ENCODE measurements at regions not wholly inside any gene's neighbourhood (a gene's known extent, or its start where the extent isn't known, plus 50 kb on each side); places are given as distances from the start of the nearest gene placed in this dataset.

DNA sequence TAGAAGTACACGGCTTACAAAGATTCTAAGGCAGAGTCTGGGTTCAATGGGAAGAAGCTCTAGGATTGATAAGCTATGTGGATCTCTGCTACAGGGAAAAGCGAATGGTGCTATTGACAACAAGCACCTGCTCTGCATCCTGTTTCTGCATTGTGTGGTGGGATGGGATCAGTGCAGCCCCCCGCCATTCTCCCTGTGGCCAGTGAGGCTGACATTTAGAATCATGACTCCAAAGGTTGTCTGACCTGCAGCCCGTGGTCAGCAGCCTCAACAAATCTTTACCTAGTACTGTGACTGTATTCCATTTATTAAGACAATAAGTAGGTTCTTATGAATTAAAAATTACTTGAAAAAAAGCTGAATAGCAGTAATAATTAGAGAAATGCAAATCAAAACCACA, 1477.0 kb upstream of the TMEM132C start:
- no peaks in the 10 kb centered on the region for H3K27me3 Mint-ChIP-seq
- H3K4me1 Mint-ChIP-seq (ENCODE audit: low read depth): no peaks in the 10 kb centered on the region
- H3K4me3 Mint-ChIP-seq: no peak overlapping the region
- H3K9me3 Mint-ChIP-seq (ENCODE audit: low read depth): peaks cover 5% of the 10 kb centered on the region
- no peak overlapping the region for H3K27ac Mint-ChIP-seq
- no peaks in the 10 kb centered on the region for H3K36me3 Mint-ChIP-seq

DNA sequence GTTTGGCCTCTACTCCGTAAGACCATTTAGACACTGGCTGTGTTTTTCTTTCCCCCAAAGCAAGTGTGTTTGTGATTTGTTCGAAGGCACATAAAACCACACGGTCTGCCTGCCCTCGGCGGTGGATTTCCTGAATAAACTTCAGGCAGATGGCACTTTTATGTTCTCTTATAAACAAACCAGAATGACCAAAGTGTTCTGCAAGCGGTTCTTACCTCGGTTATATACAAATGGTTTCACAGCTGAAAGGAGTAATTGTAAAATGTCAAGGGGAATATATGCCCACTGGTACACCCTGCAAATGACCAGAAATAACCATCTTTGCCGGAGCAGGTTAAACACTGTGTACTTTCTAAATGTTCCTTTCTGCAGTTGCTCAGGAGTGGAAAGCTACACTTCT, 1475.8 kb upstream of the TMEM132C start:
- Mint-ChIP-seq H3K27me3 (no peaks in the 10 kb centered on the region), H3K4me3 (no peak overlapping the region), H3K9me3 (ENCODE audit: low read depth) (peaks cover 5% of the 10 kb centered on the region), H3K36me3 (no peaks in the 10 kb centered on the region), H3K4me1 (ENCODE audit: low read depth) (no peaks in the 10 kb centered on the region), H3K27ac (no peak overlapping the region)

DNA sequence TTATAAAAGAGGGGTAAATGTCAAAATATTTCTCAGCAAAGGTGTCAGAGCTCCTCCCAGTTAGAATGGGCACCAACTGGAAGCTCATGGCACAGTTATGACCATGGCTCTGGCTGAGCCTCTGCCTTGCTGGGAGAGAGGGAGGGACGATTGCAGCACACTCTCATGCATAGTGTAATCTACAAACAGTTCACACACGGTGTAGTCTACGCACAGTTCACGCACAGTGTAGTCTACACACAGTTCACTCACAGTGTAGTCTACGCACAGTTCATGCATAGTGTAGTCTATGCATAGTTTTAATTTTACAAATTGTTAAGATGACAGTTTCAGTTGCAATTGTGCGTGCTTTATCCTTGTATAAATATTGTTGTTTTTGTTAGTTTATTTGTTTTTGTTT, 1474.6 kb upstream of the TMEM132C start:
- H3K9me3 Mint-ChIP-seq (ENCODE audit: low read depth): peaks cover 5% of the 10 kb centered on the region
- no peaks in the 10 kb centered on the region for H3K27me3 Mint-ChIP-seq
- no peaks in the 10 kb centered on the region for H3K36me3 Mint-ChIP-seq
- H3K4me3 Mint-ChIP-seq: no peak overlapping the region
- no peaks in the 10 kb centered on the region for H3K4me1 Mint-ChIP-seq (ENCODE audit: low read depth)
- H3K27ac Mint-ChIP-seq: no peak overlapping the region

DNA sequence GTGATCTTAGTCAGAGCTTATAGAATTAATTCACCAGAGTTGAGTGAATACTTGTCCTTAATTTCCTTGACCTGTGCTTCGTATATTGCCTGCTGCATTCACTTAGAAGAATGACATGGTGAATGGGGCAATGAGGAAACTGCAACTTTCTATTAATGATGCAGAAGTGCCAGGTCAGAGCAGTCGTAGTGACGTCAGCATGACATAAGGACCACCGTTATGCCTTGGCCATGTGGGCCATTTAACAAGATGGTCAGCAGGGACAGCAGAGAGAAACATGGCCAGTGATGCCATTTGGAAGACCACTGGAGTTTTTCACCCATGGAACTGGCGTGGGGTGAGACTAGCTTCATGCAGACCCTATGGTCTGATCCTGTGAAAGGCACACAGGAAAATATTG, 1469.4 kb upstream of the TMEM132C start:
- no peak overlapping the region for H3K27ac Mint-ChIP-seq
- H3K27me3 Mint-ChIP-seq: no peaks in the 10 kb centered on the region
- no peaks in the 10 kb centered on the region for H3K4me1 Mint-ChIP-seq (ENCODE audit: low read depth)
- H3K4me3 Mint-ChIP-seq: no peak overlapping the region
- H3K9me3 Mint-ChIP-seq (ENCODE audit: low read depth): no peaks in the 10 kb centered on the region
- H3K36me3 Mint-ChIP-seq: no peaks in the 10 kb centered on the region

DNA sequence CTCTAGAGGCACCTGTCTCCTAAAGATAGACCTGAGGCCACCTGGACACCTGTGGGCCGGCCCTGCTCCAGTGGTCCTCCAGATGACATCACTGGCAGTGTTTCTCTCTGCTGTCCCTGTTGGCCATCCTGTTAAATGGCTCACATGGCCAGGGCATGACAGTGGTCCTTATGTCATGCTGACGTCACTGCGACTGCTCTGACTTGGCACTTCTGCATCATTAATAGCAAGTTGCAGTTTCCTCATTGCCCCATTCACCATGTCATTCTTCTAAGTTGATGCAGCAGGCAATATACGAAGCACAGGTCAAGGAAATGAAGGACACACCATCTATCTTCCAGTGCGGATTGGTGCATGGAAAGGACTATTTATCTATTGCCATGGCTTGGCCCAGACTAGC, 1468.5 kb upstream of the TMEM132C start:
- H3K9me3 Mint-ChIP-seq (ENCODE audit: low read depth): no peaks in the 10 kb centered on the region
- H3K4me1 Mint-ChIP-seq (ENCODE audit: low read depth): no peaks in the 10 kb centered on the region
- no peaks in the 10 kb centered on the region for H3K27me3 Mint-ChIP-seq
- no peak overlapping the region for H3K4me3 Mint-ChIP-seq
- H3K27ac Mint-ChIP-seq: no peak overlapping the region
- no peaks in the 10 kb centered on the region for H3K36me3 Mint-ChIP-seq

DNA sequence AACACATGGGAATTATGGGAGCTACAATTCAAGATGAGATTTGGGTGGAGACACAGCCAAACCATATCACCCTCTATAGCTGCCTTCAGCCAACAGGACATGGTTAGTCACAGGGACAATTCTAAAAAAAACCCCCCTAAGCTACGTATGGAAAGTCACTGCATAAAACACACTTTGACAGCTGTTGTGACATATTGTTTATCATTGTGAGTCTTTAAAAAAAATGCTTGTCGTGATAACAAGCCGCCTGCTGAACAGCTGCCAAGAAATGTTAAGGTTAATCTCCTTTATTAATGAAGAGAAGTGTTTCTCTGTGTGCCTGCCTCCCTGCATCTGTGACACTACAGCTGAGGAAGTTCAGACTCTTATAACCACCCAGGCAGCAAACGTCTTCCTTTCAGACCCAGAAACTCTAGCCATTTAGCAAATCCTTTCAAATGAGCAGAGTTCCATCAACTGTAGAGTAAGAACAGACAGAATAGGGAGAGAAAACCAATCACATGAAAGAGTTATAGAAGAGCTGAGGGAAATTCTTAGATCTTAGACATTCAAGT, 1459.6 kb upstream of the TMEM132C start:
- Mint-ChIP-seq H3K4me3 (no peak overlapping the region), H3K27ac (no peak overlapping the region), H3K36me3 (no peaks in the 10 kb centered on the region), H3K4me1 (ENCODE audit: low read depth) (no peaks in the 10 kb centered on the region), H3K27me3 (peaks cover 2% of the 10 kb centered on the region), H3K9me3 (ENCODE audit: low read depth) (no peaks in the 10 kb centered on the region)

DNA sequence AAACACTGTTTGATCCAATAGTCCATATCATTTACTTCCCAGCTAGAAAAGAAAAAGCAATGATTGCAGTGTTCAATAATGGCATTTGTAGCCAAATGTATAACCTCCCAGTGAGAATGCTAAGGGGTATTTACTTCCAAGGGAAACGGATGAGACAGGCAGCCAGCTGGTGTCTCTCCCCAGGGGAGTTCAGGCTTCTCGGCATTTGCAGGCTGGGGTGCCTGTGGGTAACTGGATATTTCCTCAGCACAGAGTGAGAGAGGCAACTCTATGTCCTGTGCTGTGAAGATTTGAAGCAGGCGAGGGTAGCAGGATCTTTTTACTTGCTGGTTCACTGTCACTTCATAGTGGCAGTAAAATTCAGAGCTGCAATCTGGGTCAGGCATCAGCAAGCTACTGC, 1455.6 kb upstream of the TMEM132C start:
- Mint-ChIP-seq H3K9me3 (ENCODE audit: low read depth) (peaks cover 1% of the 10 kb centered on the region), H3K4me3 (no peak overlapping the region), H3K27ac (no peak overlapping the region), H3K36me3 (no peaks in the 10 kb centered on the region), H3K4me1 (ENCODE audit: low read depth) (no peaks in the 10 kb centered on the region), H3K27me3 (peaks cover 2% of the 10 kb centered on the region)

DNA sequence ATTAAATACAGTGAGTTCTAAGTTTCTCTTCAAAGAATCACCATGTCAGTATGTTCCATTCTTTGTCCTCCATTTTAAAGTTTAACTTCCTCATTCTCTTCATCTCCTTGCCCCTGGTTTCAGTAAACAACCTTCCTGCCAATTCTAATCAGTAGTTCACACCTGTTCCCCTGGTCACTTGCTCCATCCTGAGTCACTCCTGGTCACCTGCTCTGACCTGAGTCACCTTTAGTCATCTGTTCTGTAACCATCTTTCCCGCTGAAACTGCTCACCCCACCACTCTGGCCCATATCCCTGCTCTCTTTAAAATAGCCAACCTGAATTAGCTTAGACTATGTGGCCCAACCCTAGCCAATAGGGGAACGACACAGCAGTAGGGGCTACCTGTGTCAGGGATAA, 1447.4 kb upstream of the TMEM132C start:
- H3K27me3 Mint-ChIP-seq: no peaks in the 10 kb centered on the region
- H3K4me3 Mint-ChIP-seq: no peak overlapping the region
- no peaks in the 10 kb centered on the region for H3K36me3 Mint-ChIP-seq
- H3K9me3 Mint-ChIP-seq (ENCODE audit: low read depth): peaks cover 18% of the 10 kb centered on the region
- H3K4me1 Mint-ChIP-seq (ENCODE audit: low read depth): no peaks in the 10 kb centered on the region
- H3K27ac Mint-ChIP-seq: no peak overlapping the region

DNA sequence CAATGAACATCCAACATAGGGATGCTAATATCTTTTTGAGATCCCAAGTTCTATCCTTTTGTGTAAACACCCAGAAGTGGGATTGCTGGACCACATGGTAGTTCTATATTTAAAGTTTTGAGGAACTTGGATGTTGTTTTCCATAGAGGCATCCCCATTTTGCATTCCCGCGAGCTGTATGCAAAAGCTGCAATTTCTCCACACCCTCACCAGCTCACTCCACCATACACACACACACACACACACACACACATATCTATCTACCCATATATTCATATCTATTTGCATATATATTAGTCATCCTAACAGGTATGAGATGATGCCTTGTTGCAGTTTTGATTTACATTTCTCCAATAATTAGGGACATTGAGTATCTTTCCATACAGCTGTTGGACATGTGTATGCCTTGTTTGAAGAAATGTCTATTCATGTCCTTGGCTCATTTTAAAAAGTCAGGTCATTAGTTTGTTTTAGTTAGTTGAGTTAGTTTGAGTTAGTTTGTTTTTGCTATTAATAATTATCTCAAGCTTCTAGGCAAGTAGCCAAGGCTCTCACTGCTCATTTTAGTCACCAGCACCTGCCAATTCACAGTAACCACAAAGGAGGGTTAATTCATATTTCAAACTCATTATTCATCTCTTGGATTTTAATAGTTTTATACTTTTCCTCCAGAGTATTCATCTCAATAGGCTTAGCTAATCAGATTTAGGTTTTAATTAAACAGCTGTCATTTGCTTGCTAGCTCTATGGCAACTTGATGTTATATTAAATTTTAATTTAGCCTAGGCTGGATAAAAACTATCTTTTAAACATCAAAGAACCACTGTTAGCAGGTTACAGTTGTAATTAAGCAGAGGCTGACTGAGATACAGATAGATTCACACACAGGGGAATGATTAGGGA, 1435.9 kb upstream of the TMEM132C start:
- Mint-ChIP-seq H3K27ac (no peak overlapping the region), H3K4me1 (ENCODE audit: low read depth) (no peaks in the 10 kb centered on the region), H3K36me3 (peaks cover 3% of the 10 kb centered on the region), H3K9me3 (ENCODE audit: low read depth) (peaks cover 15% of the 10 kb centered on the region), H3K27me3 (peaks cover 8% of the 10 kb centered on the region), H3K4me3 (no peak overlapping the region)

DNA sequence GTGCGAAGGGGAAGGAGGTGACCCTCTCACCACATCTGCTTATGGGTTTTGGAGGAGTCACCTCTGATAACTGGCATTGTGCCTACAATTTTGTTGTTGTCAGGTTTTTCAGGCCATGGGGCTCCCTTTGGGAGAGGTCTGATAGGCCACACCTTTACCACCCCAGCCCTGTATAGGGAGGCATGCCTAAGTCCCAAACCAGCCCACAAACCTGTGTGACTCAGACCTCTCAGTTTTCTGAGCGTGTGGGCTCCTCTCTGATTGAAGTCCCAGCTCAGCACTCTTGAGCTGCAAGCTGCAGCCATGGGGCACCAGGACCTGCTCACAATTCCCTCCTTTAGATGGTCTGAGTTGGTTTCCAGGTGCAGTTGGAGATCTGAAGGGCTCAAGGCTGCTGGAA, 1429.3 kb upstream of the TMEM132C start:
- Mint-ChIP-seq H3K27me3 (peaks cover 6% of the 10 kb centered on the region), H3K36me3 (peaks cover 9% of the 10 kb centered on the region), H3K9me3 (ENCODE audit: low read depth) (peaks cover 33% of the 10 kb centered on the region), H3K4me3 (no peak overlapping the region), H3K27ac (no peak overlapping the region), H3K4me1 (ENCODE audit: low read depth) (no peaks in the 10 kb centered on the region)

DNA sequence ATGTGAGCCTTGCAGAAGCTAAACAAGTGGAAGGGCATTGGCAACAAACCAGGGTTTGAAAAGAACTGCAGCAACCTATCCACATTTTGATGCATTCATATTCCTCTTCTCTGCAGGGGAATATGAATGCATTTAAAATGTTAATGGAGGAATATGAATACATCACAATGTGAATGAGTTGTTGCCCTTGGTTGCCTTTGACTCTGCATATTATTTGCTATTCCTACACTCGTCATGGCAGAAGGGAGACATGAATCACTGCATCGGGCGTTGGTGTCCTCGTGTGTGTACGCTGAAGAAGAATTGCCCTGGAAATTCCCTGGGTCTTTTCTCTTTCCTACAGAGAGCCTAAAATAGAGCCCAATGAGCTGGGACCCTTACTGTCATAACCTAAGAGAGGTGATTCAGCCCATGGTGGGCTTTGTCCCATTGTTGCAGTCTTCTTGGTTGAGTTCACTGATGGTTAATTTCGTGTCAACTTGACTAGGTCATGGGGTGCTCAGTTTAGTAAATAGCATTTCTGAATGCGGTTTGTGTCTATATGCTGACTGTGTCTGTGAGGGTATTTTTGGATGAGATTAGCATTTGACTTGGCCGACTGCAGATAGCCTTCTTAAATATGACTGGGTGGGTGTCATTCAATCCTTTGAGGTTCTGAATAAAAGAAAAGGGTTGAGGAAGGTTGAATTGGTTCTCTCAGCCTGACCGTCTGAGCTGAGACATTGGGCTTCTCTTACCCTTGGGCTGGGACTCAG, 1422.9 kb upstream of the TMEM132C start:
- H3K9me3 Mint-ChIP-seq (ENCODE audit: low read depth): peaks cover 8% of the 10 kb centered on the region
- H3K27me3 Mint-ChIP-seq: no peaks in the 10 kb centered on the region
- no peak overlapping the region for H3K4me3 Mint-ChIP-seq
- H3K4me1 Mint-ChIP-seq (ENCODE audit: low read depth): no peaks in the 10 kb centered on the region
- H3K36me3 Mint-ChIP-seq: no peaks in the 10 kb centered on the region
- H3K27ac Mint-ChIP-seq: no peak overlapping the region

DNA sequence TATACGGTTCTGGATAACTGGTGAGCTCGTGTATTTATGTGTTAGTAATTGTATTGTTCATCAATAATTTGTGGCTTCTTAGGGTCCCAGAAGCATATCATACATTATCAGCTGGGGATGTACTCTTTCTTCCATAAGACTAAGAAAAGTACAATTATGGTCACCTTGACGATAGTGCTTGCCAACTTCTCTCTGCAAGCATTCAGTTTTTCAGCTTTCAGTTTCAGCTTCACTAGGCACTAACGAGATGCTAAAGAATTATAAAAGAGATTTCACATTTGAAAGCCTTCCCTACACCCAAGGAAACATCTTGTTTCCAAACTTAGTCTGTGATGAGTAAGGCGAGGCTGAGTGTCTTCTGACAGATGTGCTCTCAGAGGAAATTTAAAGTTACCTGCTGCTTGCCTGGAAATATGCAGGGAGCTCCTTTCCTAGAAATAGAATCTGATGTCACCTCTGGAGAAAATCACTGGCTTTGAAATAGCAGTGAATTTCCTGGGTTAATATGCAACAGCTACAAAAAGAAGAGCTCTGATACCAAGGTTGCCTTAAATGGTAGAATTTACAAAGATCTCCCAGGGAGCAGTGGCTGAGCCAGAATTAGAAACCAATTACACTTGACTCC, 1419.9 kb upstream of the TMEM132C start:
- H3K4me3 Mint-ChIP-seq: no peak overlapping the region
- no peaks in the 10 kb centered on the region for H3K4me1 Mint-ChIP-seq (ENCODE audit: low read depth)
- no peaks in the 10 kb centered on the region for H3K27me3 Mint-ChIP-seq
- H3K36me3 Mint-ChIP-seq: no peaks in the 10 kb centered on the region
- H3K9me3 Mint-ChIP-seq (ENCODE audit: low read depth): peaks cover 2% of the 10 kb centered on the region
- no peak overlapping the region for H3K27ac Mint-ChIP-seq

DNA sequence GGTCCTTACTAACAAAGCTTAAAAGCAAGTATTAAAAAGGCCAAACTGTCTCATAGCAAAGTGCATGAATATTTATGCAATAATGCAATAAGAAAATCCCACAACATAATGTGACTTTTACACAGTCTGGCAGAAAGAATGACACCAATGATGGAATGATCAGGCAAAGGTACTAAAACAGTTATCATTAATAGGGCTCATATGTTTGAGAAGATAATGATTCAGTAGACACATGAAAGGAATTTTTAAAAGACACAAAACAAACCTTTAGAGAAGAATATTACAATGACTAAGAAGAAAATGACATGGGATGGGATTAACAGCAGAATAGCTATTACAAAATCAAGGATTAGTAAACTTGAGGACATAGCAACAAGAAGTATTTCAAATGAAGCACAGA, 1411.2 kb upstream of the TMEM132C start:
- no peaks in the 10 kb centered on the region for H3K9me3 Mint-ChIP-seq (ENCODE audit: low read depth)
- H3K4me3 Mint-ChIP-seq: no peak overlapping the region
- H3K27me3 Mint-ChIP-seq: no peaks in the 10 kb centered on the region
- H3K36me3 Mint-ChIP-seq: no peaks in the 10 kb centered on the region
- H3K4me1 Mint-ChIP-seq (ENCODE audit: low read depth): no peaks in the 10 kb centered on the region
- H3K27ac Mint-ChIP-seq: no peak overlapping the region

DNA sequence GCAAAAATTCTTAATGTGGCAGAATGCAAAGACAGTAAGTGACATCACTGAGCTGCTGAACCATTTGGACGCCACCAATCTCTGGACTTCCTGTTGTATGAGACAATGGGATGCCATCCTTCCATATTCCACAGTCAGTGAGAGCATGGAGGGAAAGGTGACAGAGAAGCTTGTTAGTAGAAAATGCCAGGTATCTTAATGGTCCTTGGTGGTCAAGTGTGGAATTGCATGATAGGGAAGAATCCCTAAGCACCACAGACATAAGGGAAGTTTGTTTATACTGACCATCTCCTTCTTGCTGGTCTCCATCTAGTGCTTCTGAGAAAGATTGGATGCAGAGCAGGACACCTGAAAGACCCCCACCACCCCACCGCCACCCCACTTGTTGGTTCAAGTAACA, 1410.0 kb upstream of the TMEM132C start:
- Mint-ChIP-seq H3K4me1 (ENCODE audit: low read depth) (no peaks in the 10 kb centered on the region), H3K36me3 (no peaks in the 10 kb centered on the region), H3K27me3 (no peaks in the 10 kb centered on the region), H3K9me3 (ENCODE audit: low read depth) (no peaks in the 10 kb centered on the region), H3K4me3 (no peak overlapping the region), H3K27ac (no peak overlapping the region)

DNA sequence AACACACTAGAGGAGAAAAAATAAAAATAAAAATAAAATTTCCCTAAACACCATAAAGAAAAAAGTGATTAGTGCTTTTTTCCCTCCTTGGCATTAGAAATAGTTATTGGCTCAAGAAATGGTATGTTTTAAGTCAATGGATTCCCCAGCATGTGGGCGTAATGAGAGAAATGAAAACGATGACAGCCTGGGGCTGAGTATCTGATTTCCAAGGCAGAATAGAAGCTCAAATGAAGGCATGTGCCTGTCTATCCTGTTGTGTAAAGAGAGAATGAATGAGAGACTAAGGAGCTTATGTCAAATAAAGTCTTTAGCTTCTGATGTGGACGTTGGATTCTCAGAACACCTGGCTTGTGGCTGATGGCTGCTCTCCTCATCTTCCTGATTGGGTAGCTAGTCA, 1408.4 kb upstream of the TMEM132C start:
- no peak overlapping the region for H3K27ac Mint-ChIP-seq

More for the DNA sequence above, 1408.4 kb upstream of the TMEM132C start:
- H3K4me1 Mint-ChIP-seq (ENCODE audit: low read depth): no peaks in the 10 kb centered on the region
- no peaks in the 10 kb centered on the region for H3K9me3 Mint-ChIP-seq (ENCODE audit: low read depth)
- H3K36me3 Mint-ChIP-seq: no peaks in the 10 kb centered on the region
- H3K4me3 Mint-ChIP-seq: no peak overlapping the region
- no peaks in the 10 kb centered on the region for H3K27me3 Mint-ChIP-seq
